CD4-positive, alpha-beta memory T cell (primary cell): ENCODE measurements at regions not wholly inside any gene's neighbourhood (a gene's known extent, or its start where the extent isn't known, plus 50 kb on each side); places are given as distances from the start of the nearest gene placed in this dataset.
A peak's percentile ranks its signal among the peaks of the same experiment; 100 is the strongest.

ENCODE experiments used
- CTCF ChIA-PET: fragments of 350-600 bp; sonication (Branson Sonifier 250); formaldehyde crosslinking; loops from one replicate; lab custom pipeline; 2021; ENCODE audit warnings: inconsistent platforms; ENCODE audit not compliant: partially characterized antibody; lab: Charles Lee
- POLR2A ChIA-PET: fragments of 350-600 bp; sonication (Branson Sonifier 250); formaldehyde crosslinking; loops from one replicate; lab custom pipeline; 2021; ENCODE audit not compliant: partially characterized antibody; lab: Charles Lee
- DNase-seq, 5 donors: peaks; one replicate each; pipeline versions ENCODE4 v3.0.0 to v3.0.0-alpha.2; 2020 to 2022; ENCODE audit warnings: mixed read lengths in 1 of 5
- H3K27ac ChIP-seq: one replicate; pipeline ENCODE4 v1.7.0; 2013; ENCODE audit warnings: low read depth, low read length
- H3K27me3 ChIP-seq: 2 replicates; pipeline ENCODE4 v1.7.0; 2013; ENCODE audit warnings: mild to moderate bottlenecking, low read length, moderate library complexity; ENCODE audit not compliant: insufficient read depth
- H3K36me3 ChIP-seq: 2 replicates; pipeline ENCODE4 v1.7.0; 2013; ENCODE audit warnings: mild to moderate bottlenecking, low read length, moderate library complexity; ENCODE audit not compliant: insufficient read depth
- H3K4me1 ChIP-seq: 2 replicates; pipeline ENCODE4 v1.7.0; 2013; ENCODE audit warnings: mild to moderate bottlenecking, low read length, moderate library complexity; ENCODE audit not compliant: insufficient read depth
- H3K4me3 ChIP-seq, 2 donors: one replicate each; pipeline ENCODE4 v1.7.0; 2013; ENCODE audit warnings: low read length in 2 of 2, mild to moderate bottlenecking in 1 of 2
- H3K9me3 ChIP-seq, 2 donors: one replicate each; pipeline ENCODE4 v1.7.0; 2013; ENCODE audit warnings: low read length in 2 of 2, control low read depth in 1 of 2; ENCODE audit not compliant: control insufficient read depth in 1 of 2
- H3K27ac Mint-ChIP-seq, 7 donors: one replicate each; pipeline ENCODE4 v1.8.0; 2020 to 2021; ENCODE audit warnings: mixed read lengths in 7 of 7, mild to moderate bottlenecking in 6 of 7, inconsistent platforms in 3 of 7, moderate library complexity in 3 of 7
- H3K27me3 Mint-ChIP-seq, 2 donors: one replicate each; pipeline ENCODE4 v1.8.0; 2020 to 2021; ENCODE audit warnings: mixed read lengths in 2 of 2
- H3K36me3 Mint-ChIP-seq, 2 donors: one replicate each; pipeline ENCODE4 v1.8.0; 2020 to 2021; ENCODE audit warnings: mixed read lengths in 2 of 2, inconsistent platforms in 1 of 2, mild to moderate bottlenecking in 1 of 2
- H3K4me1 Mint-ChIP-seq, 4 donors: one replicate each; pipeline ENCODE4 v1.8.0; 2020 to 2021; ENCODE audit warnings: mixed read lengths in 4 of 4, mild to moderate bottlenecking in 1 of 4
- H3K4me3 Mint-ChIP-seq, 8 donors: one replicate each; pipeline ENCODE4 v1.8.0; 2020 to 2021; ENCODE audit warnings: mixed read lengths in 8 of 8, mild to moderate bottlenecking in 7 of 8, moderate library complexity in 6 of 8, inconsistent platforms in 3 of 8
- H3K9me3 Mint-ChIP-seq, 8 donors: one replicate each; pipeline ENCODE4 v1.8.0; 2020 to 2021; ENCODE audit warnings: mixed read lengths in 8 of 8, mild to moderate bottlenecking in 5 of 8, inconsistent platforms in 3 of 8, moderate library complexity in 1 of 8
- intact Hi-C: fragments of 100-400 bp; cut with micrococcal nuclease; formaldehyde crosslinking; loops from one replicate; pipeline ENCODE4 v1.15.1; 2023

DNA sequence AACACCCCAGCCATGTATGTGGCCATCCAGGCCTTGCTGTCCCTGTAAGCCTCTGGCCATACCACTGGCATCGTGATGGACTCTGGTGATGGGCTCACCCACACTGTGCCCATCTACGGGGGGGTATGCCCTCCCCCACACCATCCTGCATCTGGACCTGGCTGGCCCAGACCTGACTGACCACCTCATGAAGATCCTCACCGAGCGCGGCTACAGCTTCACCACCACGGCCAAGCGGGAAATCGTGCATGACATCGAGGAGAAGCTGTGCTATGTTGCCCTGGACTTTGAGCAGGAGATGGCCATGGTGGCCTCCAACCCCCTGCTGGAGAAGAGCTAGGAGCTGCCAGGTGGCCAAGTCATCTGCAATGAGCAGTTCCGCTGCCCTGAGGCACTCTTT lies 80.4 kb upstream of the ZCCHC2 start:
- Mint-ChIP-seq H3K4me3 (no peak overlapping the region), H3K36me3 (no peaks in the 10 kb centered on the region), H3K27ac (no peak overlapping the region), H3K9me3 (no peaks in the 10 kb centered on the region), H3K27me3 (peaks cover 0 to 2% of the 10 kb centered on the region in 2 donors), H3K4me1 (peaks cover 0 to 1% (median 0%) of the 10 kb centered on the region in 4 donors)
- ChIA-PET CTCF (interaction anchor here (1.3 kb wide), 1 partner anchor 17 kb away, joined by 4 read pairs; no protein-coding TSS in a partner anchor), POLR2A (no interaction called here)
- no peak for DNase-seq
- H3K27me3 ChIP-seq = no peaks in the 10 kb centered on the region
- no peak overlapping the region for H3K27ac ChIP-seq
- H3K9me3 ChIP-seq = no peaks in the 10 kb centered on the region
- no peaks in the 10 kb centered on the region for H3K36me3 ChIP-seq
- no peak overlapping the region for H3K4me3 ChIP-seq
- intact Hi-C loops = no loop called here
- H3K4me1 ChIP-seq = no peaks in the 10 kb centered on the region

DNA sequence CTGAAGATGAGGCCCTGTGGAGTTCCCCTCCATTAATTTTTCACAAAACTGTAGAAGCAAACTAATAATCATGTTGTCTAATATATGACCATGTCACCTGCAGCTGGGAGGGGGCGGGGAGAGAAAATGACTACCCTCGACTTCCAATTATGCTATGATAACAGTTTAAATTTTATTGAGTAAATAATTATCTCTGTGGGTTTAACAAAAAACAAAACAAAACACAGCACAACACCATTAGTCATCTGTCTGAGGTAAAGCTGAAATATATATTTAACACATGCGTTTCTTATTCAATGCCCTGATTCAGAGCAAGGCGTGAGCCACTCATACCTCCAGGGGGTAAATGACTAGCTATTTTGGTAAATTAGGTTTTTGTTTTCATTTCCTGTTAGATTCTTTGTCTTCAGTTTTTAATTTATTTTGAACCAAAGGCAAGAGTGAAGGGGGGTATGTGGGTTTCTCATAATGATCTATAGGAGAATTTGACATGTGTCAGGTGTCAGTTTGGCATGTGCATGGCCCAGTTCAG lies 77.4 kb upstream of the ZCCHC2 start:
- CTCF ChIA-PET = interaction anchor here (1.3 kb wide), 1 partner anchor 20 kb away, joined by 9 read pairs; no protein-coding TSS in a partner anchor

GRCh38 chr18:62446511-62446910 lies 76.3 kb upstream of the ZCCHC2 start:
- intact Hi-C loops = no loop called here
- peaks cover 2 to 4% of the 10 kb centered on the region in 2 donors for H3K27me3 Mint-ChIP-seq
- ChIA-PET CTCF (interaction anchor here (0.7 kb wide), 1 partner anchor 9 kb away, joined by 3 read pairs; no protein-coding TSS in a partner anchor), POLR2A (no interaction called here)
- H3K27ac Mint-ChIP-seq = peak overlapping the region in 1 of 7 donors; percentile 22
- no peaks in the 10 kb centered on the region for H3K36me3 Mint-ChIP-seq
- H3K4me3 ChIP-seq = no peak overlapping the region
- no peak overlapping the region for H3K4me3 Mint-ChIP-seq
- H3K9me3 ChIP-seq = no peaks in the 10 kb centered on the region
- H3K27me3 ChIP-seq = no peaks in the 10 kb centered on the region
- H3K27ac ChIP-seq = no peak overlapping the region
- DNase-seq = no peak
- H3K4me1 ChIP-seq = no peaks in the 10 kb centered on the region
- no peaks in the 10 kb centered on the region for H3K36me3 ChIP-seq
- peaks cover 0 to 1% (median 0%) of the 10 kb centered on the region in 4 donors for H3K4me1 Mint-ChIP-seq
- peaks cover 0 to 3% (median 0%) of the 10 kb centered on the region in 8 donors for H3K9me3 Mint-ChIP-seq

More for the DNA sequence above, 77.4 kb upstream of the ZCCHC2 start:
- Histone ChIP-seq H3K36me3 (no peaks in the 10 kb centered on the region), H3K4me3 (no peak overlapping the region), H3K27ac (no peak overlapping the region), H3K4me1 (no peaks in the 10 kb centered on the region), H3K27me3 (no peaks in the 10 kb centered on the region), H3K9me3 (no peaks in the 10 kb centered on the region)
- H3K36me3 Mint-ChIP-seq = no peaks in the 10 kb centered on the region
- POLR2A ChIA-PET = no interaction called here
- no peak overlapping the region for H3K4me3 Mint-ChIP-seq
- intact Hi-C loops = no loop called here
- H3K9me3 Mint-ChIP-seq = peaks cover 0 to 3% (median 0%) of the 10 kb centered on the region in 8 donors
- DNase-seq = no peak
- peaks cover 2 to 4% of the 10 kb centered on the region in 2 donors for H3K27me3 Mint-ChIP-seq
- peaks cover 0 to 1% (median 0%) of the 10 kb centered on the region in 4 donors for H3K4me1 Mint-ChIP-seq
- H3K27ac Mint-ChIP-seq = no peak overlapping the region

DNA sequence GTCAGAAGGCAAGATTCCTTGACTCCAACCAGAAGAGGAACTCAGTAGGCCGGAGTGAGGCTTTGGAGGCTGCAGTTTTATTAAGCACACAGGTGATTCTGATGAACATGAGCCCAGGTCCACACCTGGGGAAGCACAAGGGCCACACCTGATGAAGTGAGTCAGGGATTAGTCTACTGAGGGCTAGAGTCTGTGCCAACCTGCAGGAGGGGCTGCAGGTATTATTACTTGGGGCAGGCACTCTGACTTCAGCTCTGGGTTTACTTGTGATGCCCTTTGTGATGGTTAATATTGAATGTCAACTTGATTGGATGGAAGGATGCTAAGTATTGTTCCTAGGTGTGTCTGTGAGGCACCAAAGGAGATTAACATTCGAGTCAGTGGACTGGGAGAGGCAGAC lies 75.2 kb upstream of the ZCCHC2 start:
- Histone ChIP-seq H3K9me3 (no peaks in the 10 kb centered on the region), H3K36me3 (no peaks in the 10 kb centered on the region), H3K4me1 (no peaks in the 10 kb centered on the region), H3K4me3 (no peak overlapping the region), H3K27me3 (no peaks in the 10 kb centered on the region), H3K27ac (no peak overlapping the region)
- H3K4me3 Mint-ChIP-seq = no peak overlapping the region
- H3K27me3 Mint-ChIP-seq = peaks cover 2 to 4% of the 10 kb centered on the region in 2 donors
- intact Hi-C loops = loop anchor here (1.0 kb wide), 1 partner anchor 137 kb away; no protein-coding TSS in a partner anchor
- DNase-seq = no peak
- peaks cover 0 to 3% (median 0%) of the 10 kb centered on the region in 8 donors for H3K9me3 Mint-ChIP-seq
- POLR2A ChIA-PET = no interaction called here
- peaks cover 0 to 4% (median 3%) of the 10 kb centered on the region in 4 donors for H3K4me1 Mint-ChIP-seq
- H3K36me3 Mint-ChIP-seq = no peaks in the 10 kb centered on the region
- no peak overlapping the region for H3K27ac Mint-ChIP-seq
- CTCF ChIA-PET = no interaction called here

- H3K27ac ChIP-seq = no peak overlapping the region
- peaks cover 0 to 3% (median 0%) of the 10 kb centered on the region in 8 donors for H3K9me3 Mint-ChIP-seq
- H3K9me3 ChIP-seq = no peaks in the 10 kb centered on the region
- H3K36me3 ChIP-seq = no peaks in the 10 kb centered on the region
- no peak overlapping the region for H3K4me3 ChIP-seq
- ChIA-PET POLR2A (no interaction called here), CTCF (interaction anchor here (1.3 kb wide), 1 partner anchor 137 kb away, joined by 3 read pairs; no protein-coding TSS in a partner anchor)
- H3K4me1 Mint-ChIP-seq = peaks cover 0 to 6% (median 3%) of the 10 kb centered on the region in 4 donors
- no peak for DNase-seq
- no peak overlapping the region for H3K27ac Mint-ChIP-seq
- no peak overlapping the region for H3K4me3 Mint-ChIP-seq
- no peaks in the 10 kb centered on the region for H3K36me3 Mint-ChIP-seq
- intact Hi-C loops = no loop called here
- no peaks in the 10 kb centered on the region for H3K27me3 ChIP-seq
- H3K27me3 Mint-ChIP-seq = peaks cover 4% of the 10 kb centered on the region in 2 donors
- no peaks in the 10 kb centered on the region for H3K4me1 ChIP-seq
Observed at GRCh38 chr18:62448426-62448825, 74.4 kb upstream of the ZCCHC2 start.

- DNase-seq = no peak
- POLR2A ChIA-PET = no interaction called here
- peaks cover 3 to 6% (median 4%) of the 10 kb centered on the region in 4 donors for H3K4me1 Mint-ChIP-seq
- H3K9me3 ChIP-seq = no peaks in the 10 kb centered on the region
- no peaks in the 10 kb centered on the region for H3K27me3 ChIP-seq
- H3K36me3 ChIP-seq = no peaks in the 10 kb centered on the region
- no peak overlapping the region for H3K27ac ChIP-seq
- H3K9me3 Mint-ChIP-seq = peaks cover 0 to 3% (median 0%) of the 10 kb centered on the region in 8 donors
- H3K27me3 Mint-ChIP-seq = peaks cover 4 to 9% of the 10 kb centered on the region in 2 donors
- no peaks in the 10 kb centered on the region for H3K4me1 ChIP-seq
- intact Hi-C loops = no loop called here
- CTCF ChIA-PET = interaction anchor here (1.3 kb wide), 1 partner anchor 136 kb away, joined by 3 read pairs; no protein-coding TSS in a partner anchor
- no peak overlapping the region for H3K4me3 Mint-ChIP-seq
- H3K4me3 ChIP-seq = no peak overlapping the region
- no peaks in the 10 kb centered on the region for H3K36me3 Mint-ChIP-seq
- H3K27ac Mint-ChIP-seq = no peak overlapping the region
Observed at GRCh38 chr18:62449490-62450104, 73.2 kb upstream of the ZCCHC2 start.

- Mint-ChIP-seq H3K4me3 (no peak overlapping the region), H3K4me1 (peaks cover 3 to 6% (median 4%) of the 10 kb centered on the region in 4 donors), H3K36me3 (no peaks in the 10 kb centered on the region), H3K27me3 (peaks cover 7 to 13% of the 10 kb centered on the region in 2 donors), H3K9me3 (peaks cover 0 to 3% (median 0%) of the 10 kb centered on the region in 8 donors), H3K27ac (peak overlapping the region in 1 of 7 donors; percentile 55)
- H3K4me3 ChIP-seq = no peak overlapping the region
- H3K4me1 ChIP-seq = no peaks in the 10 kb centered on the region
- H3K9me3 ChIP-seq = no peaks in the 10 kb centered on the region
- CTCF ChIA-PET = no interaction called here
- DNase-seq = no peak
- no peak overlapping the region for H3K27ac ChIP-seq
- intact Hi-C loops = no loop called here
- H3K36me3 ChIP-seq = no peaks in the 10 kb centered on the region
- POLR2A ChIA-PET = no interaction called here
- no peaks in the 10 kb centered on the region for H3K27me3 ChIP-seq
Observed at GRCh38 chr18:62450175-62450545, 72.7 kb upstream of the ZCCHC2 start.
